GM12864 (cell line): ENCODE measurements at regions not wholly inside any gene's neighbourhood (a gene's known extent, or its start where the extent isn't known, plus 50 kb on each side); places are given as distances from the start of the nearest gene placed in this dataset.

ENCODE experiments used
- DNase-seq: peaks from one replicate; pipeline ENCODE4 v3.0.0-alpha.2; 2011; ENCODE audit warnings: low read depth
- H3K4me3 ChIP-seq: 2 replicates; pipeline ENCODE4 v1.5.1; 2011; ENCODE audit warnings: mild to moderate bottlenecking, low read depth, low read length, control low read depth
- CTCF ChIP-seq: IDR thresholded peaks from 2 replicates; pipeline ENCODE4 v1.5.1; 2011; ENCODE audit warnings: low read depth, mild to moderate bottlenecking, moderate library complexity, low read length, control low read depth, inconsistent platforms; ENCODE audit errors: missing control alignments

GRCh38 chr7:68559518-68559917, 1038.8 kb upstream of the AUTS2 start:
- no peak overlapping the region for H3K4me3 ChIP-seq
- no peak for DNase-seq
- TF ChIP-seq CTCF: no peak

GRCh38 chr7:68562323-68562899, 1035.9 kb upstream of the AUTS2 start:
- no peak for TF ChIP-seq CTCF
- no peak for DNase-seq
- H3K4me3 ChIP-seq: no peak overlapping the region

GRCh38 chr7:68564306-68565135, 1033.8 kb upstream of the AUTS2 start:
- no peak overlapping the region for H3K4me3 ChIP-seq
- no peak for TF ChIP-seq CTCF

GRCh38 chr7:68571286-68571685, 1027.0 kb upstream of the AUTS2 start:
- DNase-seq: no peak
- no peak overlapping the region for H3K4me3 ChIP-seq
- TF ChIP-seq CTCF: no peak

More at GRCh38 chr7:68564306-68565135, 1033.8 kb upstream of the AUTS2 start:
- DNase-seq: no peak

- DNase-seq: no peak
- no peak overlapping the region for H3K4me3 ChIP-seq
- no peak for TF ChIP-seq CTCF
These were observed 1024.8 kb upstream of the AUTS2 start for GRCh38 chr7:68573271-68574005.

- no peak overlapping the region for H3K4me3 ChIP-seq
- no peak for TF ChIP-seq CTCF
- DNase-seq: no peak
These were observed 1021.9 kb upstream of the AUTS2 start for GRCh38 chr7:68576366-68576765.
